Mesodermal cell (in vitro differentiated cells): ENCODE measurements at regions not wholly inside any gene's neighbourhood (a gene's known extent, or its start where the extent isn't known, plus 50 kb on each side); places are given as distances from the start of the nearest gene placed in this dataset.

Source experiments
- H3K27ac ChIP-seq: 2 replicates; pipeline ENCODE4 v1.7.0; 2013; ENCODE audit warnings: mild to moderate bottlenecking, low read depth, low read length, moderate library complexity; ENCODE audit not compliant: severe bottlenecking
- H3K36me3 ChIP-seq: 2 replicates; pipeline ENCODE4 v1.7.1; 2013; ENCODE audit warnings: mild to moderate bottlenecking, low read length, moderate library complexity; ENCODE audit not compliant: control insufficient read depth, insufficient read depth
- H3K4me1 ChIP-seq: one replicate; pipeline ENCODE4 v1.7.1; 2013; ENCODE audit warnings: mild to moderate bottlenecking, low read length; ENCODE audit not compliant: insufficient read depth, control insufficient read depth, poor library complexity, severe bottlenecking
- H3K4me3 ChIP-seq: 2 replicates; pipeline ENCODE4 v1.7.0; 2013; ENCODE audit warnings: low read length, control low read depth, mild to moderate bottlenecking; ENCODE audit not compliant: insufficient read depth, poor library complexity, severe bottlenecking; ENCODE audit errors: extremely low read depth
- H3K9me3 ChIP-seq: 2 replicates; pipeline ENCODE4 v1.7.1; 2013; ENCODE audit warnings: mild to moderate bottlenecking, low read length, moderate library complexity; ENCODE audit not compliant: control insufficient read depth
- WGBS, 2 experiments: methylation state at CpG; one replicate each; pipeline ENCODE4 v1.1.5; 2013; ENCODE audit warnings: missing lambda C conversion rate in 2 of 2; ENCODE audit not compliant: insufficient coverage in 2 of 2; 5-methylcytosine and 5-hydroxymethylcytosine counted together

GRCh38 chr2:82527124-82527523, 1932.0 kb downstream of the SUCLG1 start:
- WGBS, 2 experiments, result 91 to 98% methylated on average over 10 to 11 of the region's 12 CpGs

DNA sequence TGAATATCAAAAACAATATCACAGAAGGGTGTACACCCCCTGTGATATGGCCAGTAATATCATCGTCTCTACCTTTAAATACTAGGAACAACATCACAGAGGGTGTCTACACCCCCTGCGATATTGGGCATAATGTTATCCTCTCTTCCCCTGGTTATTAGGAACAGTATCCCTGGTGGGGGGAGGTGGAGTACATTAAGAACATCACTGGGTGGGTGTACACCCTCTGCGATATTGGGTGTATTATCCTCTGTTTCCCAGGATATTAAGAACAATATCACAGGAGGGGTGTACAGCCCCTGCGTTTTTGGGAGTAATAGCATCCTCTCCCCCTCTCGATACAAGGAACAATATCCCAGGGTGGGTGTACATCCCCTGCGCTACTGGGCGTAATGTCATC, 1932.8 kb downstream of the SUCLG1 start:
- WGBS, 2 experiments, result 88 to 95% methylated on average over 3 to 4 of the region's 7 CpGs
- no peaks in the 10 kb centered on the region for H3K4me1 ChIP-seq

More at GRCh38 chr2:82527124-82527523, 1932.0 kb downstream of the SUCLG1 start:
- Histone ChIP-seq H3K27ac (no peak overlapping the region), H3K36me3 (no peaks in the 10 kb centered on the region), H3K9me3 (no peaks in the 10 kb centered on the region), H3K4me1 (no peaks in the 10 kb centered on the region), H3K4me3 (no peak overlapping the region)

DNA sequence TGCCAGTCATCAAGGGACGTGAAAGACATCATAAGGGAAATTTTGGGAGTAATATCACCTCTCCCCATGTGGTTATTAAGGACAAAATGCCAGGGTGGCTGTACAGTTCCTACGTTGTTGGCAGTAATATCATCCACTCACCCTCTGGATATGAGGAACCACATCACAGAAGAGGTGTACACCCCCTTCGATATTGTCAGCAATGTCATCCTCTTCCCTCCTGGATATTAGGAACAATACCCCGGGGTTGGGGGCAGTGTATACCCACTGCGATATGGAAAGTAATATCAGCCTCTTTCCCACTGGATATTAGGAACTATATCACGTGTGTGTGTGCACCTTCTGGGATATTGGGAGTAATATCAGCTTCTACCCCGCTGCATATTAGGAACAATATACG, 1933.3 kb downstream of the SUCLG1 start:
- H3K4me3 ChIP-seq, result no peak overlapping the region
- no peaks in the 10 kb centered on the region for H3K9me3 ChIP-seq
- no peaks in the 10 kb centered on the region for H3K4me1 ChIP-seq
- H3K27ac ChIP-seq, result no peak overlapping the region
- 88 to 96% methylated on average over 5 to 7 of the region's 8 CpGs for WGBS, 2 experiments
- H3K36me3 ChIP-seq, result no peaks in the 10 kb centered on the region

More for the DNA sequence above, 1932.8 kb downstream of the SUCLG1 start:
- Histone ChIP-seq H3K4me3 (no peak overlapping the region), H3K9me3 (no peaks in the 10 kb centered on the region), H3K36me3 (no peaks in the 10 kb centered on the region), H3K27ac (no peak overlapping the region)

- Histone ChIP-seq H3K9me3 (no peaks in the 10 kb centered on the region), H3K4me1 (no peaks in the 10 kb centered on the region)
- 80 to 97% methylated on average over 4 to 6 of the region's 7 CpGs for WGBS, 2 experiments
These were observed 1934.3 kb downstream of the SUCLG1 start for GRCh38 chr2:82524826-82525225.

GRCh38 chr2:82511894-82512293, 1947.2 kb downstream of the SUCLG1 start:
- no peak overlapping the region for H3K4me3 ChIP-seq
- no peaks in the 10 kb centered on the region for H3K4me1 ChIP-seq
- H3K9me3 ChIP-seq, result no peaks in the 10 kb centered on the region
- no peaks in the 10 kb centered on the region for H3K36me3 ChIP-seq
- WGBS, 2 experiments, result 75 to 83% methylated on average over 1 of the region's 1 CpG
- no peak overlapping the region for H3K27ac ChIP-seq

More at GRCh38 chr2:82524826-82525225, 1934.3 kb downstream of the SUCLG1 start:
- Histone ChIP-seq H3K4me3 (no peak overlapping the region), H3K27ac (no peak overlapping the region), H3K36me3 (no peaks in the 10 kb centered on the region)

DNA sequence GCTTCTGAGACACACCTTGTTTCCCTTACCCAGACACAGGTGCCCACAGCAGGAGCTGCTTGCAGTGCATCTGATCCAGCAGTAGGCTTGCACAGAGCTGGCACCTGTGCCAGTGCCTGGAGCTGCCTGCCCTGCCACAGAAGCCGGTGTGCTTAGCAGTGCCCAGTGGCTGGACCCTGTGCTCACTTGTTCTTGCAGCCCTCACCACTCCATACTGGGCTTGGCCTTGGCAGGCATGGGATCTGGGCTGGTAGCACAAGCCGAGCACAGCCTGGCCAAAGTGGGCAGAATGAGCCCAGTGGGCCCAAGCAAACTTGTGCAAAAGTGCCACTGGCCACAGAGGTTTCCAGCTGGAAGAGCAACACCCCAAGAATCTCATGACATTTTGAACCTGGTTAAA, 1950.4 kb downstream of the SUCLG1 start:
- Histone ChIP-seq H3K4me1 (no peaks in the 10 kb centered on the region), H3K9me3 (no peaks in the 10 kb centered on the region), H3K36me3 (no peaks in the 10 kb centered on the region), H3K4me3 (no peak overlapping the region), H3K27ac (no peak overlapping the region)
- WGBS, 2 experiments, result 91 to 100% methylated on average over 1 to 2 of the region's 2 CpGs

- H3K36me3 ChIP-seq, result no peaks in the 10 kb centered on the region
- H3K9me3 ChIP-seq, result no peaks in the 10 kb centered on the region
- no peak overlapping the region for H3K4me3 ChIP-seq
- no peak overlapping the region for H3K27ac ChIP-seq
- WGBS, 2 experiments, result 91 to 98% methylated on average over 6 of the region's 11 CpGs
- H3K4me1 ChIP-seq, result no peaks in the 10 kb centered on the region
These were observed 1951.4 kb downstream of the SUCLG1 start for GRCh38 chr2:82507657-82508056.

DNA sequence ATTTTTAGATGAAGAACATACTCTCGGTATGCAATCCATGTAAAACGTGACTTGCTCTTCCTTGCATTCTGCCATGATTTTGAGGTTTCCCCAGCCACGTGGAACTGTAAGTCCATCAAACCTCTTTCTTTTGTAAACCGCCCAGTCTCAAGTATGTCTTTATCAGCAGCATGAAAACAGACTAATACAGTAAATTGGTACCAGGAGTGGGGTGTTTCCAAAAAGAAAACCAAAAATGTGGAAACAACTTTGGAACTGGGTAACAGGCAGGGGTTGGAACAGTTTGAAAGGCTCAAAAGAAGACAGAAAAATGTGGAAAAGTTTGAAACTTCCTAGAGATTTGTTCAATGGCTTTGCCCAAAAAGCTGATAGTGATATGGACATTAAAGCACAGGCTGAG, 1957.9 kb downstream of the SUCLG1 start:
- 83 to 91% methylated on average over 2 to 3 of the region's 4 CpGs for WGBS, 2 experiments
- Histone ChIP-seq H3K4me3 (no peak overlapping the region), H3K27ac (no peak overlapping the region), H3K4me1 (no peaks in the 10 kb centered on the region), H3K36me3 (no peaks in the 10 kb centered on the region), H3K9me3 (peaks cover 12% of the 10 kb centered on the region)

DNA sequence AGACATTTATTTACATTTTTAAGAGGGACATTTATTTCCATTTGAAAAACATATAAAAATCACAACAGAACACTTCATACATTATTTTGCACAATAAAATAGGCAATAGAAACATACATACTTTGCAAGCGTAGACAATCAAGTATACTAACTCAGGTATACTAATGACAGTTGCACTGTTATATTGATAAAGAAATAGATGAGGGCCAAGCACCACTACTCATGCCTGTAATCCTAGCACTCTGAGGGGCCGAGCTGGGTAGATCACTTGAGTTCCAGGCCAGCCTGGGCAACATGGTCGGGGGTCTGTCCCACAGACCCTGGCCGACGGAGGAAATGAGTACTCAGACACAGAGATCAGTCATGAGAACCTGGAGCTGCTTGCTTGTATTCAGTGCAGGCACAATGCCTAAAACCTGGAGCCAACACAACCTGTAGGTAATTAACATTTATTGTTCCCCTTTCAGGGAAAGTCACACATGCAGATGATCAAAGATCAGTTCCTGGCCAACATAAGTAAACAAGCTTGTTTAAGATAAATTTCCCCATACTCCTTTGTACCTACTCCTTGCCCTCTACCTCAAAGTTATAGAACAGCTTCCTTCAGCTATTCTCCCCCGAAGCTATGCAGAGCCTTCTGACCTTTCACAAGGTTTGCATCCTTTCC, 1960.2 kb downstream of the SUCLG1 start:
- 84 to 90% methylated on average over 5 of the region's 6 CpGs for WGBS, 2 experiments
- Histone ChIP-seq H3K36me3 (no peaks in the 10 kb centered on the region), H3K9me3 (peaks cover 12% of the 10 kb centered on the region), H3K4me3 (no peak overlapping the region), H3K4me1 (no peaks in the 10 kb centered on the region), H3K27ac (no peak overlapping the region)

- H3K27ac ChIP-seq, result no peak overlapping the region
- no peak overlapping the region for H3K4me3 ChIP-seq
- no peaks in the 10 kb centered on the region for H3K36me3 ChIP-seq
- H3K4me1 ChIP-seq, result no peaks in the 10 kb centered on the region
- no peaks in the 10 kb centered on the region for H3K9me3 ChIP-seq
- WGBS, 2 experiments, result 83 to 93% methylated on average over 3 to 4 of the region's 5 CpGs
These were observed 1964.3 kb downstream of the SUCLG1 start for GRCh38 chr2:82494739-82495138.

DNA sequence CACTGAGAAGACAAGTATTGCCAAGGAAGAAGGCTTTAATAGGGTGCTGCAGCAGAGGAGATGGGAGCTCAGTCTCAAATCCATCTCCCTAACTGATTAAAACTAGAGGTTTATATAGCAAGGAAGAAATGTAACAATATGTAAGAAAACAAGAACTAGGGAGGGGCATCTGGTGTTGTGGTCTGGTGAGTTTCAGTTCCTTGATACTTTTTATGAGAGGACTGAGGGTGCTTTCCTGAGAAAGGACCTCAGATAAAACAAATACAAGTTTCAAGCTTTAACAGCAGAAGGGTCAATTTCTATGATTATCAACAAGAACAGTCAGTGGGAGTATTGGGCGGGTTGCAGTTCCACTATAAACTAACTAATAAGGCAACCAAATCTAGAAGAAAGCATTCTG, 1967.5 kb downstream of the SUCLG1 start:
- H3K27ac ChIP-seq, result no peak overlapping the region
- no peak overlapping the region for H3K4me3 ChIP-seq
- no peaks in the 10 kb centered on the region for H3K9me3 ChIP-seq
- H3K36me3 ChIP-seq, result no peaks in the 10 kb centered on the region
- no CpG with 5 or more reads among the region's 1 CpG for WGBS, 2 experiments
- no peaks in the 10 kb centered on the region for H3K4me1 ChIP-seq
